Stimulated activated CD4-positive, alpha-beta T cell treated with anti-CD3 and anti-CD28 coated beads, Interleukin-4, amount 100 ng/mL, for 1 hour (primary cell): ENCODE measurements at regions not wholly inside any gene's neighbourhood (a gene's known extent, or its start where the extent isn't known, plus 50 kb on each side); places are given as distances from the start of the nearest gene placed in this dataset.
A peak's percentile ranks its signal among the peaks of the same experiment; 100 is the strongest.
"Not testable (repeated sequence)": the region's sequence is repeated elsewhere in the genome, so short reads cannot be mapped to it uniquely, and the experiment has no call there.

Experiments
- DNase-seq: peaks from one replicate; pipeline ENCODE4 v3.0.0-alpha.2; 2020

DNA sequence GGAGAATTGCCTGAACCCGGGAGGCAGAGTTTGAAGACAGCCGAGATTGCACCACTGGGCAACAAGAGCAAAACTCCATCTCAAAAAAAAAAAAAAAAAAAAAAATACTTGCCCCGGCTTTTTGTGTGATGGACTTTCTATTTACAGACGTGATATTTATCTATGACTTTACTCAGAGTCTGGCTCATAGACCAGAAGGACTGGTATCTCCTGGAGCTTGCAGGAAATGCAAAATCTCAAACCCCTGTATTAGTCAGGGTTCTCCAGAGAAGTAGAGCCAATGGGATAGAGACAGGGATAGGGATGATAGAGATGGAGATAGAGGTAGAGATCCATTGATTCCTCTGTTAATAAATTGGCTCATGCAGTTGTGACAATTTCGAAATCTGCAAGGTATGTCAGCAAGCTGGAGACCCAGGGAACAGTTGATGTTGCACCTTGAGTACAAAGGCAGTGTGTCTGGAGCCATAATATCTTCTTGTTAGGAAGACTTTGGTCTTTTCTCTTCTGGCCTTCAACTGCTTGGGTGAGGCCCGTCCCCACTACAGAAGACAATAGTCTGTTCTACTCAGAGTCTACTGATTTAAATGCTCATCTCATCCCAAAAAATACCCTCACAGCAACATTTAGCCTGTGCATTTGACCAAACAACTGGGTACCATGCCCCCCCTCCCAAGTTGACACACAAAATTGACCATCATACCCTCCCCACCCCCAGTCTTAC, 195.4 kb upstream of the MSX2 start:
- no peak for DNase-seq

DNA sequence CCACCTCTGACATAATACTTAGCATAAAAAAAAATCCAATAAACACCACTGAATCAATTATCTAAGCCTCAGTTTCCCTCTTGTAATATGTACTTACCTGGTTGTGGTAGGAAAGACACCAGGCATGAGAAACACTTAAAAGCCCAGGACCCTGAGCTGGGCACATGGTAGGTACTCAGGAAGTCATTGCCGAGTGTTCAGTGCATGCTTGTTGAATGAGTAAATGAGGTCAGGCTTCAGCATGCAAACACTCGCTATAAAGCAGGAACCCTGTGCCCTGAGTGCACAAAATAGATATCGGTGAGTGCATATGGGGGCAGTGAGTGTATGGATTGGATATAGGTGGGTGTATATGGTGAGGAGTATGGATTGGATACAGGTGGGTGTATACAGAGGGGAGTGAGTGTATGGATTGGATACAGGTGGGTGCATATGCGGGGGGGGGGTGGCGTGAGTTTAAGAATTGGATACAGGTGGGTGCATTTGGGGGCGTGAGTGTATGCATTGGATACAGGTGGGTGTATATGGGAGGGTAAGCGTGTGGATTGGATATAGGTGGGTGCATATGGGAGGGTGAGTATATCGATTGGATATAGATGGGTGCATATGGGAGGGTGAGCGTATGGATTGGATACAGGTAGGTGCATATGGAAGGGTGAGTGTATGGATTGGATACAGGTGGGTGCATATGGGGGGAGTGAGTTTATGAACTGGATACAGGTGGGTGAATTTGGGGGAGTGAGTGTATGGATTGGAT, 194.3 kb upstream of the MSX2 start:
- DNase-seq: no peak

DNA sequence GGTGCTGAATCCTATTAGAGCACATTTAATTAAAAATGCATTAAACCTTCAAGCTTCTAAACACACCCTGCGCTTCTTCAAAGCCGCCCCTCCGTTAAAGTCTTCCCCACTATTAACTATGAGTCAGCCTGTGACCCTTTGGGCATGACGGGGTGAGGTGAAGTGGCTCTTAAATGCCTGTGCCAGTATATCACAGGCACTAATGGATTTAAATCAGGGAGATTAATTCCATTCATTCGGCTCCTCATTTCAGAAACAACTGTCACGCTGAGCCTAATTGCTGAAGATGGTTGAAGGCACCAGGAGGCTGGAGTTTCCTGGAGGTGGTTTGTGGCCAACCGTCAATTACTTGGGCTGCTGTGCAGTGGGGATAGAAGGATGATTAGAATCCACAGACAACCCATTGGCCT, 192.6 kb upstream of the MSX2 start:
- no peak for DNase-seq

DNA sequence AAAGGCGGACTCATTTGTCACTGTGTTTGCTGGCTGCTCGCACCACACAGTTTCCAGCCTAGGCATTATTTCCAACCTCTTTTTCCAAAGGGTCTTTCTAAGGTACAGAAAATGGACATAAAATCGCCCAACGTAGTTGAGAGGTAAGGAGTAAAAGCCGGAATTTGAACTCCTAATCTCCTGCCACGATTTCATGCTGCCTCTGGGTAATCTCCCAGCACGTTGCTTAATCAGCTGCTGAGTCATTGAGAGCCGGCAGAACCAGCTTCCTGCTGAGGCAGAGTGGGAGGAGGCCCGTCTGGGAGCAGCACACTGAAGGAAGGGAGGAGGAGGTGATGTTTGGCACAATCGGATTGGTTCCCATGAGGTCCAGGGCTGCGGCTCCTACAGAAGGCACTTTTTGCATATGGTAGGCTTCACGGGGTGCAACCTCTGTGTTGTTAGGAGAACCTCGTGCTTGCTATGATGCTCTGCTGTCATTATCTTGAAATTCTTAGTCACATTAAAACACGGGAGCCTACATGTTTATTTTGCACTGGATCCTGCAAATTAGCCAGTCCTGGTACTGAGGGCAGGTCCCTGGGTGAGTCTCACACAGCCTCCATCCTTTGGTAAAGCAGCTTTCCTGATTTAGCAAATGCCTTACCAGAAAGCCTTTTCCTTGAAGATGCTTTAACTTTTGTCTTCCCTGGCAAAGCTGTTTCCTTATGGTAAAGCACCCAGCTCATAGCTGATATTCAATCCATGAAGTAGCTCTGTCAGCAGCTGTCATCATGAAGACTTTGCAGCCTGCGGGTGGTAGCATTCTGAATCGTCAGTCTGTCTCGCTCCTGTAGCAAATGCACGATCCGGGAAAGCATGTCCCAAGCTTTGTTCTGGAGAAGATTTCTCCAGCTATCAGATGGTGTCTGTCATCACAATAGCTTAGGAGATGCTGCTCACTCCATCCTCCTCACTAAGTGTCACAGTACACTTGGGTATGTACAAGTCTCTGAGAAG, 191.6 kb upstream of the MSX2 start:
- peak; percentile 2 for DNase-seq

DNA sequence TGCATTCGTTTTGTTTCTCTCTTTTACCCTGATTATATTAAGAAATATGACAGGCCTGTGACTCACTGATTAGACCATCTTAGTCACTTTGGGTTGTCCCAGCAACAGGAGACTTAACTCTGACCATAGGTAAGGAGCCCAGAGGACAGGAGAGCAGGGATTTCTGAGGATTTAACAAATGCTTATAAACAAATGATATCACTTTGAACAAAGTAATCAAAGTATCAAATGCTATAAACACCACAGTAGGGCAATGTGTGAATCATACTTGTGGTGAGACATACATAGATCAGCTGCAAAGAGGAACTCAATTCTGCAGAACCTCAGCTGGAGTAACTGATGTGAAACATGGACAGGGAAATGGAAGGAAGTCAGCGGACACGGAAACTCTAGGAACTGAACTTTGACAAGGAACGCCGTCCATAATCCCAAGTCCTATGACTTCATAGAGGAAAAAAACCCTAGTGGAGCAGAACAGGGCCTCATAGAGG, 190.6 kb upstream of the MSX2 start:
- DNase-seq: no peak

DNA sequence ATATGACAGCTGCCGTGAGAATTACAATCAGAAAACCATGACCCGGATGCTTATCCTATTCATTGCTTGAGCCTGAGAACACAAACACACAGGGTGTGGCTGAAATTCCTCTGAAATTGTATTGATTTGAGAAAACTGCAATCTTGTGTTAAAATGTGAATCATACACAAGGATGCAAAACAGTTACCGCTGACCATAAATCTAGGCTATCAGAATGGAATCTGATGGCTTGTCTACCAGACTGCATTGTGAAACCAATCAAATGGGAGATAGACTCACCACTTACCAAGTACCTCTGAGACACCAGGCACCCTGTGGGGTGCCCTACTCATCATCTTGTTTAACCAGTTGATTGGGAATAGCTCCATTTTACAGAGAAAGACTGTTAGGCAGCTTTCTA, 188.7 kb upstream of the MSX2 start:
- no peak for DNase-seq

DNA sequence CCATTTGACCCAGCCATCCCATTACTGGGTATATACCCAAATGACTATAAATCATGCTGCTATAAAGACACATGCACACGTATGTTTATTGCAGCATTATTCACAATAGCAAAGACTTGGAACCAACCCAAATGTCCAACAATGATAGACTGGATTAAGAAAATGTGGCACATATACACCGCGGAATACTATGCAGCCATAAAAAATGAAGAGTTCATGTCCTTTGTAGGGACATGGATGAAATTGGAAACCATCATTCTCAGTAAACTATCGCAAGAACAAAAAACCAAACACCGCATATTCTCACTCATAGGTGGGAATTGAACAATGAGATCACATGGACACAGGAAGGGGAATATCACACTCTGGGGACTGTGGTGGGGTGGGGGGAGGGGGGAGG, 184.6 kb upstream of the MSX2 start:
- not testable (repeated sequence) for DNase-seq

DNA sequence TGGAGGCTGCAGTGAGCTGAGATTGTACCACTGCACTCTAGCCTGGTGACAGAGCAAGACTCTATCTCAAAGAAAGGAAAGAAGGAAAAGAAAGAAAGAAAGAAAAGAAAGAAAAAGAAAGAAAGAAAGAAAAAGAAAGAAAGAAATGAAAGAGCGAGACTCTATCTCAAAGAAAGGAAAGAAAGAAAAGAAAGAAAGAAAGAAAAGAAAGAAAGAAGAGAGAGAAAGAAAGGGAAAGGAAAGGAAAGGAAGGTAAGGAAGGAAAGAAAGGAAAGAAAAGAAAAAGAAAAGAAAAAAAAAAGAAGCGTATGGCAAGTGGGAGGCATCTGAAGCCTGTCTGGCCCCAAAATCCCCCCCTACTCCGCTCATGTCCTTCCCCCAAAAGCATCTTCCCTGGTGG, 182.3 kb upstream of the MSX2 start:
- DNase-seq: no peak

DNA sequence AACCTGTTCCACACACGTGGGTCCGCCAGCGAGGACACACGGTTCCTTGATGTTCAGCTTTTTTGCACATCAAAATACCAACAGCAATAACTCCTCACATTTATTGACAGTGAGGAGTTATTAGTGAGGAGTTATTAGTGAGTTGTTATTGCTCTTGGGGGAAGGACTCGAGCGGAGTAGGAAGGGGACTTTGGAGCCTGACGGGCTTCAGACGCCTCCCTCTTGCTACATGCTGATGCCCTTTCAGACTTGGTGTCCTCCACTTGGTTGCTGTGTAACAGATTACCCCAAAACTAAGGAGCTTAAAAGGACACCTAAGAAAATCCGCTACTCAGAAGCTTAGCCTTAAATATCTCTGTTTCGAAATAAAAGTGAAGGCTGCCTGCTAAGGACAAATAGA, 181.9 kb upstream of the MSX2 start:
- DNase-seq: no peak

DNA sequence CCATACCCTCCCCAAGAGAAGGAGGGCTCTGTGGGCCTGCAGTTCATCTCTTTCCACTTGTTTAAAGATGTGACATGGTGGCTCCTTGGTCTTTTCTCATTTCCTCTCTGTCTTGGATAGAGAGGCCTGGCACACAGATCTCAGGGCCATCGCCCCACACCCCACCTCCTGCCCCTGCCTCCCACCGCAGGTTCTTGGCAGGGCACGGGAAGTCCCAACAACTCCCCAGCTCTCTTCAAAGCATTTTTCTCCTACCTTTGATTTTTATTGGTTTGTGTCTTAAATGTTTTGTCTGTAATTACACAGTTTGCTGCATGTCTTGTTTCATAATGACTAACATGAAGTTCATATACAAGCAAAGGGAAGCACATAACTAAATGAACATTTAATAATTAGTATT, 178.5 kb upstream of the MSX2 start:
- no peak for DNase-seq

DNA sequence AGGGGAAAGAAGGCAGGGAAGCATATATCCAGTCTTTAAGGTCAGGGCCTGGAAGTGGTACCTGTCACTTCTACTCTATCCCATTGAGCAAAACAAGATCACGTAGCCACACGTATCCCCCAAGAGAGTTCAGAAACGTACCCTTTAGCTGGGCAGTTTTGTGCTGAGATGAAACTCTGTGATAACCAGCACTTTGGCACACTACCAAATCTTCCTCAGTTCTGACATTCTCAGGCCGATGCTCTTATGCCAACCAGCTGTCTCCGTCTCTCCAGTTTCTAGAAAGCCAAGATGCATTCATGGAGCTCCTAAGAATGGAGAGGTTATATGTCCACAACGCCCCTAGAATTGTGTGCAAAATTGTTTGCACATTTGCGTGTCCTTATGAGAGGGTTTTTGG, 176.6 kb upstream of the MSX2 start:
- DNase-seq: no peak

DNA sequence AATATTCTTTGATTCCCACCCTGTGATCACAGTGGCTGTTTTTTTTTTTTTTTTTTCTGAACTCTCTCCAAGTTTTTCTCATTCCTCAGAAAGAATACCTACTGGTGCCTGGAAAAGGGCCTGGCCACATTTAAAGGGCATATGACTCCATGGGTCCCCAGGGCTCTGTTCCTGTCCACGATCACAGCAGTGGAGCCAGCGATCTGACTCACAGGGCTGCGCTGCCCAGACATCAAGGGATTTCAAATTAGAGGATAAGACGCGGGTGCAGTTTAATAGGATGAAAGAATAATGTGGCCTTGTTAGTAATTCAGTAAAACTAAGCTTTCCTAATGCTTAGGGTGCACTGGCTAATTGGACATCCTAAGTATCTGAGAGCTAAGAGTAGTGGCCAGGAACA, 175.1 kb upstream of the MSX2 start:
- DNase-seq: no peak

DNA sequence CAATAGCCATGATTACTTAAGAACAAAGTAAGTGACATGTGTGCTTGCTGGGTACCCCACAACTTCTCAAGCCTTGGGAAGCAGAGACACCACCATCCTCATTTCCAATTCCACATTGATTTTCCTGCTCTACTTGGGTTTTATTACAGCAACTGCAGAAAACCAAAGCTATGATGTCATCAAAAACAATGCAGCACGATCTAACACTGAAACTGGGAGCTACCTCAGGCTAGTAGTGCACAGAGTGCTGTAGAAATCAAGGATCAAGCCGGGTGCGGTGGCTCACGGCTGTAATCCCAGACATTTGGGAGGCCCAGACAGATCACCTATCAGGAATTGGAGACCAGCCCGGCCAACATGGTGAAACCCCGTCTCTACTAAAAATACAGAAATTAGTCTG, 174.4 kb upstream of the MSX2 start:
- no peak for DNase-seq

DNA sequence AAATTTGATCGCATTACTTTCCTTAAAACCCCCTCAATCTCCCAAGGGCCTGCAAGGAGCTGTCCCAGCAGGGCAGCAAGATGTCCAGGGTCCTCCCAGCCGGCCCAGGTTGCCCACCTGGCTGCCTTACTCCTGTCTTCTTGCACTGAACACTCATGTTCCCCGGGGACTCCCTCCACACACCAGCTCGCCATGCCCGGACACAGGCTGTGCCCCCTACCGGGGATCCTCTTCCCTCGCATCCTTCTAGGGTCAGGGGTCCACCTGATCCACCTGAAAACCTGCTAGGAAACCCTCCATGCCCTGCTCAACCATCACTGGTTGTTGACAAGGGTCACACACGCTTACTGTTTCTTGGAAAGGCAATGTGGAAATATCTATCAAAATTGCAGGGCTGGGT, 172.0 kb upstream of the MSX2 start:
- no peak for DNase-seq

DNA sequence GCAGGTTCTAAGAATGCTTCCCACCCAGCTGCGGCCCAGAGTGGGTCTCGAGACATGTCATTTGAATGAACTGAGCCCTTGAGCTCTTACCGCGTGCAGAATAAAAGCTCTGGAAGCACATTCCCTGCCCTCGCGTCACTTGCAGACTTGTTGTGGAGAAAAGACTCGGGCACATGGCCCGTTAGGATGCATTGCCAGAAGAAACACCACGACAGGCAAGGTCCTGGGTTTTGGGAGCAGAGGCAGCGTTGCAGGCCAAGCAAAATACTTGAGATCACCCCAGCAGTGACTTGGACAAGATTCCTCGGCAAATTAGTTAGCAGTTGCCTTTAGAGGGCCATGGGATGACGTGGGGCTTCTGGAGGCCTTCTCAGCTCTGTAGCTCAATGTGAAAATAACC, 170.8 kb upstream of the MSX2 start:
- DNase-seq: no peak

DNA sequence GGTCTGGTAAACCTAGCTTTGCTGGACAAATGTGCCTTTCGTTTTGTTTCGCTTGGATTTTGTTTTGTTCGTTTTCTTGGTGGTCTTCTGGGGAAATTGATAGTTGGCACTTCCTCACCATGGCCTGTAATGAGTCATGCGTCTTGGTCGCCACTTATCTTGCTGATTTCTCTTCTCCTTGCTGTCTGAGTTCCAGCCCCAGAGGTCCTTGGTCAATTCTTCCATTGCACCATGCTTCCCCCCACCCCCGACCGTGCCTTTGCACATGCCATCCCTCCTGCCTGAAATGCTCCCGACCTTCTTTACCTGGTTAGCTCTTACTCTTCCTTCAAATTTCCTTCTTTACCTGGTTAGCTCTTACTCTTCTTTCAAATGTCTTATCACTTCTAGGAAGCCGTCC, 168.7 kb upstream of the MSX2 start:
- DNase-seq: no peak

DNA sequence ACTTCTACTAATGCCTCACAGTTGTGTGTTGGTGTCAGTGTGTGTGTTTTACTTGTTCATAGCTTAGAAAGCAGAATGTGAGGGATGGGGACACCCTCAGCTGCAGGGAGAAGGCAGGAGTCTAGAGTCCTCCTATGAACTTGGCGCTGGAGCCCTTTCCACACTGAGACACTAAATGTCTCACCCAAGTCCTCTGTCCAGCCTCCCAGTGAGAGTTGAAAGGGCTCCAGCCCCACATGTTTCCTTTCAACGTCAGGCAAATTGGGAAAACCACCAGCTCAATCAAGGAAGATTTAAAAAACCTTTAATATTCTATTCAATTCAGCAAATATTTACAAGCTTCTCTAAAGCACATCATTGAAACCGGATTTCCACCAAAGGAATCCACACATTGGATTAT, 167.6 kb upstream of the MSX2 start:
- DNase-seq: no peak

DNA sequence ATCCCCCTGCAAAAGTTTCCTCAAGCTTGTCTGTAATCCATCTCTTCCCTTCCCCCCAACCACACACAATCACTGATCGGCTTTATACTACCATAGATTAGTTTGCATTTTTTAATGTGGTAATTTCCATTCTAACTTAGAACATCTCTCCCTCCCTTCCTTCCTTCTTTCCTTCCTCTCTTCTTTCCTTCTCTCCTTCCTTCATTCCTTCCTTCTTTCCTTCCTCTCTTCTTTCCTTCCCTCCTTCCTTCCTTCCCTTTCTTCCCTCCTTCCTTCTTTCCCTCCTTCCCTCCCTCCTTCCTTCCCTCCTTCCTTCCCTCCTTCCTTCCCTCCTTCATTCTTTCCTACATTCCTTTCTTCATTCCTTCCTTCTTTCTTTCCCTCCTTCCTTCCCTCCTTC, 166.2 kb upstream of the MSX2 start:
- DNase-seq: no peak

DNA sequence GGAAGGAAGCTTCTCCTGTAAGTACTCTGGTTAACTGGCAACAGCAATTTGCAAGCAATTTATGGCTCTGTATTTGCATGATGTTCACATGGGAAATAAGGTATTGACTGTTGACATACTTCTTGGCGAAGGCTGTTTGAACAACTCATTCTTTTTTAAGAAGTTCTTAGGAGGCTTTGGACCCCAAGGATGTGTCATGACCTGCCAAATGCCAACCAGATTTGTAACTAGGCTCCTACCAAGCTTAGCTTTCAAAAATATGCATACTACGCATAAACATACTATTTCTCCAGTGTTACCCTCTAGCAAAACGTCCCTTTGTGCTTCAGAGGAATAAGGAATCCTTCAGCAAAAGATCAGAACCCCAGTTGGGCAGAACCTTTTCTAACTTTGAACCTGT, 165.2 kb upstream of the MSX2 start:
- DNase-seq: no peak

DNA sequence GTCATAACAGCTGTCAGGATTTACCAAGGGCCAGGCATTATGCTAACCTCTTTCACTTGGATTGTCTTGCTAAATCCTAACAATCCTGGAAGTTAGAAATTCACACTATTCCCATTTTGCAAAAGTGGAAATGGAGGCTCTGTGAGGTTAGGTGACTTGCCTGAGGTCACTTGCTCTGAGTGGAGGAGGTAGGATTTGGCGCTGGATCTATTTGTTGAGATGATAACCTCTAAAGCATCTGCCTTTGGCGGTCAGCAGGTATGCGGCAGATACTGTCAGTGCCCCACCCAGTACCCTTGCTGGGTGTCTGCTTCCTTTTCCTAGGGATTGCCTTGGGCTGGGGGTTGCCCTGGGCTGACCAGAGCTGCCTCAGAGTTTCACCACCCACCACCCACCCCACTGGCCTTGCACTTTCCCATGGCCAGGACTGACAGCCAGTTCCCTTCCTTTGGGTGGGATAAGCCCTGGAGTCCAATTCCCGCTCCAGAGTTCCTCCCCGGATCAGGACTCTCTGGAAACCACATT, 164.8 kb upstream of the MSX2 start:
- no peak for DNase-seq

DNA sequence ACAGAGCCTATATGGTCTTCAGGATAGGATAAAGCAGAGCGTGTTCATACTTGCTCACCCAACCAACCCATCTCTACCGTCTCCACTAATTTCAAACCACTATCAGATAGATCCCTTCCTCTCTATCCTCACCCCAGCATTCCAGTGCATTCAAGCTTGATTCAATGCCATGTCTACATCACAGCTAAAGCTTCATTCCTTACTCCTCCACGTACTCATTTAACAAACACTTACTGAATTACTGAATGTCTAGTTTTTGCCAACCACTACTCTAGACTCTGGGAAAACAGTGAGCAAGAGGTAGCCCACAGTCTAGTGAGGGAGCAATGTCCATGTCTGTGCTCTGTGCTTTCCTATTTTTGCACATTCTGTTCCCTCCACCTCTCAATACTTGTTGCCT, 163.5 kb upstream of the MSX2 start:
- no peak for DNase-seq

DNA sequence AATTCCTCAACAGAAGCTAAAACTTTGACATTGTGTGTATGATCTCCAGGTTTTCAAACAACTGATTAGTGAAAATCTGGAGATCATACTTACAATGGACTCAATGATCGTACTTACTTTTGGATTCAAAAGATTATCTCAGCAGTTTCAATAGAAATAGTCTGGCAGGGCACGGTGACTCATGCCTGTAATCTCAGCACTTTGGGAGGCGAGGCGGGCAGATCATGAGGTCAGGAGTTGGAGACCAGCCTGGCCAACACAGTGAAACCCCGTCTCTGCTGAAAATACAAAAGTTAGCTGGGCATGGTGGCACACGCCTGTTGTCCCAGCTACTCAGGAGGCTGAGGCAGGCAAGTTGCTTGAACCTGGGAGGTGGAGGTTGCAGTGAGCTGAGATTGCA, 161.3 kb upstream of the MSX2 start:
- not testable (repeated sequence) for DNase-seq

DNA sequence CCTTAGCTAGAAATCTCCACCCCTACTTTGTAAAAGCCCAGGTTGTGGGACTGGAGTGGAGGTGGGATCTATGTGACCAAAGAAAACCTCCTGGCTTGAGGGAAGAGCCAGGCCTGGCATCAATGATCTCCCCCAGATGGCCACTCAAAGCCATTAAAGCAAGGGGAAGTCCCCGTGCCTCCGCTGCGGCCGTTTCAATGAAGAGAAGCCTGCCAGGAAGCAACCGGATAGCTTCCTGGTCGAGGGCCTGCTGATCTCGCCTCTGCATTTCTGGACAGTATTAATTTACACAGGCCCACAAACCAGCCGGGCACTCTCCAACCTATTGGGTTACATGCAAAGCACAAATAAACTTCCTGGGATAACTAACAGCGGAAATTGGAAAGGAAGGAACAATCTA, 160.5 kb upstream of the MSX2 start:
- DNase-seq: no peak
